ENCODE measurements at regions not wholly inside any gene's neighbourhood (a gene's known extent, or its start where the extent isn't known, plus 50 kb on each side); places are given as distances from the start of the nearest gene placed in this dataset.

GRCh38 chr14:101435546-101435945 is 125.7 kb upstream of the DIO3 start:
- no peak for DNase-seq

- DNase-seq: no peak
Measured at GRCh38 chr14:101439023-101439422, 122.3 kb upstream of the DIO3 start.

- DNase-seq: no peak
Measured at GRCh38 chr14:101440496-101440895, 120.8 kb upstream of the DIO3 start.

GRCh38 chr14:101441710-101442109 is 119.6 kb upstream of the DIO3 start:
- no peak for DNase-seq

- no peak for DNase-seq
Measured at GRCh38 chr14:101442451-101442850, 118.8 kb upstream of the DIO3 start.

GRCh38 chr14:101444116-101444515 is 117.2 kb upstream of the DIO3 start:
- no peak for DNase-seq

GRCh38 chr14:101445278-101445677 is 116.0 kb upstream of the DIO3 start:
- no peak for DNase-seq

GRCh38 chr14:101446387-101446969 is 114.8 kb upstream of the DIO3 start:
- DNase-seq: no peak

- no peak for DNase-seq
Measured at GRCh38 chr14:101449114-101449513, 112.2 kb upstream of the DIO3 start.

GRCh38 chr14:101451166-101451565 is 110.1 kb upstream of the DIO3 start:
- DNase-seq: no peak

- no peak for DNase-seq
Measured at GRCh38 chr14:101453225-101453624, 108.1 kb upstream of the DIO3 start.

GRCh38 chr14:101454229-101454628 is 107.1 kb upstream of the DIO3 start:
- DNase-seq: no peak

- no peak for DNase-seq
Measured at GRCh38 chr14:101456246-101457175, 104.8 kb upstream of the DIO3 start.

- no peak for DNase-seq
Measured at GRCh38 chr14:101457301-101457935, 103.9 kb upstream of the DIO3 start.

- DNase-seq: no peak
Measured at GRCh38 chr14:101457936-101458740, 103.2 kb upstream of the DIO3 start.

GRCh38 chr14:101458741-101459550 is 102.3 kb upstream of the DIO3 start:
- DNase-seq: no peak

GRCh38 chr14:101459551-101459900 is 101.8 kb upstream of the DIO3 start:
- DNase-seq: no peak

- DNase-seq: no peak
Measured at GRCh38 chr14:101460521-101460920, 100.8 kb upstream of the DIO3 start.

GRCh38 chr14:101460986-101461750 is 100.1 kb upstream of the DIO3 start:
- no peak for DNase-seq

GRCh38 chr14:101461891-101462290 is 99.4 kb upstream of the DIO3 start:
- no peak for DNase-seq
